Right lobe of liver (tissue), 4 donors: ENCODE measurements at regions not wholly inside any gene's neighbourhood (a gene's known extent, or its start where the extent isn't known, plus 50 kb on each side); places are given as distances from the start of the nearest gene placed in this dataset.

ENCODE experiments used
- CTCF ChIP-seq, 4 donors: fragments of 200-600 bp in 3 of 4; fragments of 450-650 bp in 1 of 4; IDR thresholded peaks; one replicate each; pipeline versions ENCODE4 v1.5.1 to v1.8.0; 2016 to 2022; ENCODE audit warnings: antibody characterized with exemption in 4 of 4, mild to moderate bottlenecking in 2 of 4
- POLR2A ChIP-seq: fragments of 450-650 bp; IDR thresholded peaks from one replicate; pipeline ENCODE4 v1.6.1; 2017; ENCODE audit warnings: antibody characterized with exemption, mild to moderate bottlenecking
- donor health status: DM: no; HTN: no; CAD: no.
- donor health status: DM: no; HTN: no; CAD: no.
- donor health status: DM: no; HTN: yes; CAD: no.

DNA sequence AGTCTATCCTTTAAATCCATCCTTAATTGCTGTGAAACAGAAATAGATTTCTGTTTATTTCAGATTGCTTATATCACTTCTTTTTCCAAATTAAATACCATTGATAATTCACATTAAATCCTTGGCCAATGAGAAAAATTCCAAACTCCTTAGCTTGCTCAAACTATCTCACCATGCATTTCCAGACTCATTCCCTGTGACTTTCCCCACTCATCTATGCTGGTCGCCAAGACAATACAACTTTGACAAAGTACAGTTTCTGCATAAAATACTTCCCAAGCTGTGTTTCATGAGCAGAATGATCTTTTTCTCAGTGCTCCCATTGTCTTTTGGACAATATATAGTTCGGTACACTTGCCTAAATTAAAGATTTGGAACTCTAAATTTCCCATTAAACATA, 575.6 kb downstream of the CPS1 start:
- TF ChIP-seq CTCF (IDR thresholded peaks at IDR 0.05), result no peak
- TF ChIP-seq POLR2A, result no peak
